Left forelimb (tissue), 1 donor: ENCODE measurements at regions not wholly inside any gene's neighbourhood (a gene's known extent, or its start where the extent isn't known, plus 50 kb on each side); places are given as distances from the start of the nearest gene placed in this dataset.
"Not testable (repeated sequence)": the region's sequence is repeated elsewhere in the genome, so short reads cannot be mapped to it uniquely, and the experiment has no call there.

Source experiments
- DNase-seq: peaks from one replicate; pipeline ENCODE4 v3.0.0-alpha.2; 2018; ENCODE audit warnings: low spot score

GRCh38 chr7:142698429-142698828, 50.8 kb upstream of the PRSS1 start:
- DNase-seq, result no peak

GRCh38 chr7:142697270-142697669, 52.0 kb upstream of the PRSS1 start:
- DNase-seq, result no peak

- DNase-seq, result no peak
These were observed 52.7 kb upstream of the PRSS1 start for GRCh38 chr7:142696456-142697179.

- DNase-seq, result no peak
These were observed 55.4 kb upstream of the PRSS1 start for GRCh38 chr7:142693911-142694310.

- DNase-seq, result no peak
These were observed 58.6 kb upstream of the PRSS1 start for GRCh38 chr7:142690554-142691182.

- DNase-seq, result no peak
These were observed 59.7 kb upstream of the PRSS1 start for GRCh38 chr7:142689439-142690120.

GRCh38 chr7:142685877-142686508, 63.3 kb upstream of the PRSS1 start:
- no peak for DNase-seq

GRCh38 chr7:142681314-142682092, 67.8 kb upstream of the PRSS1 start:
- DNase-seq, result no peak

GRCh38 chr7:142671506-142671905, 77.8 kb upstream of the PRSS1 start:
- no peak for DNase-seq

- DNase-seq, result no peak
These were observed 78.8 kb upstream of the PRSS1 start for GRCh38 chr7:142670511-142670910.

GRCh38 chr7:142669074-142669654, 80.1 kb upstream of the PRSS1 start:
- DNase-seq, result no peak

- no peak for DNase-seq
These were observed 80.8 kb upstream of the PRSS1 start for GRCh38 chr7:142668495-142668894.

GRCh38 chr7:142657376-142657775, 91.9 kb upstream of the PRSS1 start:
- DNase-seq, result no peak

GRCh38 chr7:142654398-142654797, 94.9 kb upstream of the PRSS1 start:
- no peak for DNase-seq

- no peak for DNase-seq
These were observed 101.5 kb upstream of the PRSS1 start for GRCh38 chr7:142647749-142648148.

- DNase-seq, result no peak
These were observed 102.7 kb upstream of the PRSS1 start for GRCh38 chr7:142646386-142647140.

- DNase-seq, result no peak
These were observed 103.5 kb upstream of the PRSS1 start for GRCh38 chr7:142645777-142646176.

GRCh38 chr7:142642316-142642715, 107.0 kb upstream of the PRSS1 start:
- no peak for DNase-seq

- DNase-seq, result not testable (repeated sequence)
These were observed 108.0 kb upstream of the PRSS1 start for GRCh38 chr7:142641252-142641651.

GRCh38 chr7:142638581-142638980, 110.7 kb upstream of the PRSS1 start:
- no peak for DNase-seq

GRCh38 chr7:142637240-142637639, 112.0 kb upstream of the PRSS1 start:
- no peak for DNase-seq
